HepG2 (cell line): ENCODE measurements at regions not wholly inside any gene's neighbourhood (a gene's known extent, or its start where the extent isn't known, plus 50 kb on each side); places are given as distances from the start of the nearest gene placed in this dataset.
A peak's percentile ranks its signal among the peaks of the same experiment; 100 is the strongest.

Experiments used
- ATAC-seq: fragments of 200-7000 bp; cut with Tn5 transposase; 3 replicates; pipeline ENCODE4 v1.9.1; 2020; ENCODE audit warnings: mild to moderate bottlenecking, moderate library complexity
- BruUV-seq: library from RNA; stranded (reverse); fragments of 400-500 nt; replicated peaks from 2 replicates; lab custom pipeline; 2021; lab: Mats Ljungman, UMichigan
- CTCF ChIA-PET: fragments of 300-600 bp; formaldehyde crosslinking; extraction: SDS; loops from one replicate; lab custom pipeline; 2021; ENCODE audit warnings: low total read pairs, inconsistent platforms, low intra/inter-chr PET ratio; lab: Yijun Ruan, JAX
- POLR2A ChIA-PET: fragments of 350-600 bp; sonication (Branson Sonifier 250); formaldehyde crosslinking; loops from one replicate; lab custom pipeline; 2020; ENCODE audit warnings: antibody characterized with exemption, inconsistent platforms; lab: Yijun Ruan, JAX
- DNase-seq: peaks from one replicate; pipeline ENCODE4 v3.0.0-alpha.2; 2015; ENCODE audit warnings: low spot score
- FAIRE-seq: peaks from 3 replicates; lab custom pipeline; 2011; peaks lifted over from hg19 to GRCh38; lab: Jason Lieb, UNC
- H2AFZ ChIP-seq: one replicate; pipeline ENCODE4 v1.6.1; 2011; ENCODE audit warnings: low read length, inconsistent platforms
- H3K27ac ChIP-seq: fragments of 300-600 bp; 3 replicates; pipeline ENCODE4 v1.8.0; 2011; ENCODE audit warnings: mixed run types, mild to moderate bottlenecking, mixed read lengths, low read length, inconsistent platforms; ENCODE audit not compliant: insufficient read depth; ENCODE audit errors: extremely low read length
- H3K27me3 ChIP-seq, 2 experiments: fragments of 200-600 bp in 1 of 2; 2 replicates in 1 of 2; 3 replicates in 1 of 2; pipeline versions ENCODE4 v1.6.0 to v1.8.0; 2011; ENCODE audit warnings: low read length in 2 of 2, mild to moderate bottlenecking in 2 of 2, moderate library complexity in 2 of 2, inconsistent platforms in 1 of 2; ENCODE audit not compliant: insufficient read depth in 2 of 2, control insufficient read depth in 1 of 2
- H3K36me3 ChIP-seq, 2 experiments: fragments of 200-600 bp in 1 of 2; replicated peaks in 1 of 2; 2 replicates in 1 of 2; 3 replicates in 1 of 2; pipeline versions ENCODE4 v1.5.1 to v1.8.0; 2011; ENCODE audit warnings: low read length in 2 of 2, inconsistent platforms in 1 of 2; ENCODE audit not compliant: insufficient read depth in 2 of 2, control insufficient read depth in 1 of 2
- H3K4me1 ChIP-seq: 2 replicates; pipeline ENCODE4 v1.5.1; 2012; ENCODE audit warnings: low read length, inconsistent platforms; ENCODE audit not compliant: insufficient read depth
- H3K4me2 ChIP-seq: 2 replicates; pipeline ENCODE4 v1.6.0; 2011; ENCODE audit warnings: low read depth, low read length, inconsistent platforms
- H3K4me3 ChIP-seq, 3 experiments: fragments of 200-600 bp in 1 of 3; sonication (generic), shearing (Covaris generic) in 1 of 3; replicated peaks in 1 of 3; 2 replicates each; pipeline ENCODE4 v1.5.1; 2011 to 2016; ENCODE audit warnings: low read length in 3 of 3, inconsistent platforms in 2 of 3, low read depth in 2 of 3, mild to moderate bottlenecking in 2 of 3, control low read depth in 1 of 3, mixed read lengths in 1 of 3; ENCODE audit not compliant: insufficient read depth in 1 of 3
- H3K79me2 ChIP-seq: one replicate; pipeline ENCODE4 v1.6.1; 2011; ENCODE audit warnings: low read length, inconsistent platforms; ENCODE audit not compliant: insufficient read depth
- H3K9ac ChIP-seq: 2 replicates; pipeline ENCODE4 v1.6.0; 2011; ENCODE audit warnings: mild to moderate bottlenecking, low read depth, low read length, inconsistent platforms; ENCODE audit not compliant: insufficient read depth
- H3K9me3 ChIP-seq: 2 replicates; pipeline ENCODE4 v1.5.1; 2012; ENCODE audit warnings: mild to moderate bottlenecking, low read length
- H4K20me1 ChIP-seq: 2 replicates; pipeline ENCODE4 v1.6.0; 2011; ENCODE audit warnings: inconsistent platforms, mild to moderate bottlenecking, low read length, moderate library complexity; ENCODE audit not compliant: insufficient read depth
- CEBPB ChIP-seq: IDR thresholded peaks from 2 replicates; pipeline ENCODE4 v1.6.1; 2011; ENCODE audit warnings: low read depth, low read length, improper control_type of control experiment, borderline replicate concordance
- CREB1 ChIP-seq, 2 experiments: fragments of 450-650 bp in 1 of 2; IDR thresholded peaks; 2 replicates each; pipeline ENCODE4 v1.6.1; 2016 to 2017; ENCODE audit warnings: control low read depth in 1 of 2, mild to moderate bottlenecking in 1 of 2, missing compliant biosample characterization in 1 of 2, missing genetic modification characterization in 1 of 2
- CSRNP1 ChIP-seq: sonication (generic); formaldehyde crosslinking; IDR thresholded peaks from 2 replicates; pipeline ENCODE4 v1.8.1; 2023; ENCODE audit warnings: mild to moderate bottlenecking, missing genetic modification reagents
- FOXK1 ChIP-seq: sonication (generic); formaldehyde crosslinking; IDR thresholded peaks from 2 replicates; pipeline ENCODE4 v1.4.0; 2020; ENCODE audit warnings: low read depth, missing genetic modification reagents, borderline replicate concordance
- THRA ChIP-seq: sonication (generic); formaldehyde crosslinking; IDR thresholded peaks from 2 replicates; pipeline ENCODE4 v1.4.0; 2020; ENCODE audit warnings: missing genetic modification reagents, borderline replicate concordance
- UBTF ChIP-seq: sonication (generic); formaldehyde crosslinking; IDR thresholded peaks from 2 replicates; pipeline ENCODE4 v1.4.0; 2020; ENCODE audit warnings: mild to moderate bottlenecking, missing genetic modification reagents
- ZBTB21 ChIP-seq: sonication (generic); formaldehyde crosslinking; IDR thresholded peaks from 2 replicates; pipeline ENCODE4 v1.4.0; 2020; ENCODE audit warnings: missing genetic modification reagents
- ZNF777 ChIP-seq: sonication (generic); formaldehyde crosslinking; IDR thresholded peaks from 2 replicates; pipeline ENCODE4 v1.4.0; 2020; ENCODE audit warnings: missing genetic modification reagents
- ZNF839 ChIP-seq: sonication (generic); formaldehyde crosslinking; IDR thresholded peaks from 2 replicates; pipeline ENCODE4 v1.4.0; 2020; ENCODE audit warnings: missing genetic modification reagents, mild to moderate bottlenecking, borderline replicate concordance
- WGBS: methylation state at CpG from one replicate; pipeline ENCODE4 v1.1.6; 2017; ENCODE audit warnings: low lambda C conversion rate; 5-methylcytosine and 5-hydroxymethylcytosine counted together
- in situ Hi-C: cut with HindIII; loops from 2 replicates; pipeline ENCODE4 v1.10.0; 2017; ENCODE audit warnings: low pct_unique_long_range_greater_than_20kb; ENCODE audit not compliant: extremely low pct_ligation_motif_present
- intact Hi-C: fragments of 100-400 bp; cut with micrococcal nuclease; formaldehyde crosslinking; loops from one replicate; pipeline ENCODE4 v1.10.0; 2022; ENCODE audit not compliant: unreplicated experiment

- intact Hi-C loops = no loop called here
- no peak for FAIRE-seq
These were observed 271.3 kb downstream of the TJP1 start for GRCh38 chr15:29550834-29551465.

GRCh38 chr15:29548006-29548405, 274.3 kb downstream of the TJP1 start:
- no peaks in the 10 kb centered on the region for H3K36me3 ChIP-seq
- H4K20me1 ChIP-seq = no peaks in the 10 kb centered on the region
- no TSS peak for BruUV-seq
- POLR2A ChIA-PET = no interaction called here
- no peak overlapping the region for H3K4me2 ChIP-seq
- WGBS = 0% methylated on average over 2 of the region's 2 CpGs
- in situ Hi-C loops (no loop called here), intact Hi-C loops (no loop called here)
- no peaks in the 10 kb centered on the region; a peak in 1 of 5 replicates for H3K27me3 ChIP-seq
- H2AFZ ChIP-seq = no peak overlapping the region
- CTCF ChIA-PET = no interaction called here
- peaks cover 19% of the 10 kb centered on the region; the same call in 1 of the 2 replicates for H3K9me3 ChIP-seq
- FAIRE-seq = no peak
- H3K4me1 ChIP-seq = no peaks in the 10 kb centered on the region
- no peak overlapping the region for H3K4me3 ChIP-seq
- ATAC-seq = no peak
- TF ChIP-seq CSRNP1 (CRISPR knock-in tag) (no peak), ZNF839 (CRISPR knock-in tag) (no peak), THRA (CRISPR knock-in tag) (no peak), ZNF777 (no peak), ZBTB21 (CRISPR knock-in tag) (no peak), UBTF (CRISPR knock-in tag) (no peak)
- no peak overlapping the region for H3K9ac ChIP-seq
- no peak overlapping the region for H3K27ac ChIP-seq
- no peaks in the 10 kb centered on the region for H3K79me2 ChIP-seq
- no peak for DNase-seq

More at GRCh38 chr15:29550834-29551465, 271.3 kb downstream of the TJP1 start:
- no peaks in the 10 kb centered on the region for H3K27me3 ChIP-seq
- peaks cover 15% of the 10 kb centered on the region; the same call in 1 of the 2 replicates for H3K9me3 ChIP-seq
- H3K4me1 ChIP-seq = no peaks in the 10 kb centered on the region
- H3K4me3 ChIP-seq = no peak overlapping the region
- CTCF ChIA-PET = no interaction called here
- no peak overlapping the region for H3K27ac ChIP-seq
- no TSS peak for BruUV-seq
- in situ Hi-C loops = no loop called here
- H3K79me2 ChIP-seq = no peaks in the 10 kb centered on the region
- POLR2A ChIA-PET = no interaction called here
- no peaks in the 10 kb centered on the region for H4K20me1 ChIP-seq
- H2AFZ ChIP-seq = no peak overlapping the region
- DNase-seq = no peak
- no peak overlapping the region for H3K4me2 ChIP-seq
- WGBS = 31% methylated on average over 5 of the region's 5 CpGs
- no peaks in the 10 kb centered on the region for H3K36me3 ChIP-seq
- TF ChIP-seq FOXK1 (CRISPR knock-in tag) (no peak), CREB1 (IDR thresholded peaks at IDR 0.05) (0 out of 2 replicates have a peak, but pooled peaks have one; percentile 10), CREB1 (CRISPR knock-in tag; IDR thresholded peaks at IDR 0.05) (no peak), CEBPB (peak; percentile 30; the same call in 1 of the 2 replicates)
- ATAC-seq = no peak
- no peak overlapping the region for H3K9ac ChIP-seq
